Bronchial epithelial cell (primary cell): ENCODE measurements at regions not wholly inside any gene's neighbourhood (a gene's known extent, or its start where the extent isn't known, plus 50 kb on each side); places are given as distances from the start of the nearest gene placed in this dataset.

ENCODE experiments used
- DNase-seq: peaks from one replicate; pipeline ENCODE4 v3.0.0-alpha.2; 2010; ENCODE audit warnings: low read depth
- FAIRE-seq: peaks from 2 replicates; lab custom pipeline; 2011; peaks lifted over from hg19 to GRCh38; lab: Jason Lieb, UNC
- H3K27me3 ChIP-seq: 2 replicates; pipeline ENCODE4 v1.5.1; 2011; ENCODE audit warnings: low read length; ENCODE audit not compliant: control insufficient read depth, insufficient read depth
- H3K36me3 ChIP-seq: 2 replicates; pipeline ENCODE4 v1.5.1; 2011; ENCODE audit warnings: low read length; ENCODE audit not compliant: control insufficient read depth, insufficient read depth
- H3K4me3 ChIP-seq: 2 replicates; pipeline ENCODE4 v1.5.1; 2011; ENCODE audit warnings: mild to moderate bottlenecking, low read depth, low read length, control low read depth
- TF ChIP-seq, protein P1 (sequence below): IDR thresholded peaks from 2 replicates; pipeline ENCODE4 v1.5.1; 2011; ENCODE audit warnings: mild to moderate bottlenecking, moderate library complexity, low read length, control low read depth, inconsistent platforms; ENCODE audit not compliant: insufficient read depth, severe bottlenecking

DNA sequence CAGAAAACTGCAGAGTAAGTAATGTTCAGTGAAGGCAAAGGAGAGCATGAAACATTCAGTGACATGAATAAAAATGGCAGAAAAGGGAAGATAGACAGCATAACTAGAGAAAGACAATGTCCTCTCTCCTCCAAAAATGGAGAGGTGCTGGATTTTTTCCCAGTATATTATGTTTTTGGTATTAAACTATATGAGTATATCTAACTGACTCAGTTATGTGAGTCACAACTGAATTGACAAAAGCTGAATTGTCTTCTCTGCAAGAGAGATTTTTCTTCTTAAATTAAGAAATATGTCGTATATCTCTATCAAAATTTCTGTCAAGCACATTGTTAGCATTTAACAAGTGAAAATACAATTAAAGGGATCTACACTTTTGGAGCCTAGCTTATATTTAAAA, 375.1 kb downstream of the CHSY3 start:
- FAIRE-seq: no peak
- no peaks in the 10 kb centered on the region for H3K27me3 ChIP-seq
- peak; percentile 55 for DNase-seq
- no peaks in the 10 kb centered on the region for H3K36me3 ChIP-seq
- H3K4me3 ChIP-seq: no peak overlapping the region
- TF ChIP-seq, protein P1, sequence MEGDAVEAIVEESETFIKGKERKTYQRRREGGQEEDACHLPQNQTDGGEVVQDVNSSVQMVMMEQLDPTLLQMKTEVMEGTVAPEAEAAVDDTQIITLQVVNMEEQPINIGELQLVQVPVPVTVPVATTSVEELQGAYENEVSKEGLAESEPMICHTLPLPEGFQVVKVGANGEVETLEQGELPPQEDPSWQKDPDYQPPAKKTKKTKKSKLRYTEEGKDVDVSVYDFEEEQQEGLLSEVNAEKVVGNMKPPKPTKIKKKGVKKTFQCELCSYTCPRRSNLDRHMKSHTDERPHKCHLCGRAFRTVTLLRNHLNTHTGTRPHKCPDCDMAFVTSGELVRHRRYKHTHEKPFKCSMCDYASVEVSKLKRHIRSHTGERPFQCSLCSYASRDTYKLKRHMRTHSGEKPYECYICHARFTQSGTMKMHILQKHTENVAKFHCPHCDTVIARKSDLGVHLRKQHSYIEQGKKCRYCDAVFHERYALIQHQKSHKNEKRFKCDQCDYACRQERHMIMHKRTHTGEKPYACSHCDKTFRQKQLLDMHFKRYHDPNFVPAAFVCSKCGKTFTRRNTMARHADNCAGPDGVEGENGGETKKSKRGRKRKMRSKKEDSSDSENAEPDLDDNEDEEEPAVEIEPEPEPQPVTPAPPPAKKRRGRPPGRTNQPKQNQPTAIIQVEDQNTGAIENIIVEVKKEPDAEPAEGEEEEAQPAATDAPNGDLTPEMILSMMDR: no peak

DNA sequence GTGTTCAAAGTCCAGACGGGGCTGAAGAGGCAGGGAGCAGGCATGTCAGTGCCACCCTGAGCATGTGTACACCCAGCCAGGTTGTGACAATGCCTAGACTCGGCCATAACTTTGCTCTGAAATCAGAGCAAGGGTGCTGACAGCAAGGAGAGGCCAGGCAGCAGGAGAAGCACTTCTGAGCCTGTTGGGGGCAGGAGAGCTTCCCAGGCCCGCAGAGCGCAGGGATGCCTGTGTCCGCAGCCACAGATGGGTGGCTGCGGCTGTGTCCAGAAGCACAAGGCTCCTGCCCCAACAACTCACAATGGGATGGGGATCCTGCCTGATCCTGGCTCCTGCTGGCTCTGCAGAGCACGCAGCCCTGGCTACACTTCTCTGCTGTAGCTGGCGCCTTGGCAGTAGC, 373.9 kb downstream of the CHSY3 start:
- H3K36me3 ChIP-seq: no peaks in the 10 kb centered on the region
- DNase-seq (no peak), FAIRE-seq (no peak)
- TF ChIP-seq, protein P1: no peak
- H3K27me3 ChIP-seq: no peaks in the 10 kb centered on the region
- H3K4me3 ChIP-seq: no peak overlapping the region

DNA sequence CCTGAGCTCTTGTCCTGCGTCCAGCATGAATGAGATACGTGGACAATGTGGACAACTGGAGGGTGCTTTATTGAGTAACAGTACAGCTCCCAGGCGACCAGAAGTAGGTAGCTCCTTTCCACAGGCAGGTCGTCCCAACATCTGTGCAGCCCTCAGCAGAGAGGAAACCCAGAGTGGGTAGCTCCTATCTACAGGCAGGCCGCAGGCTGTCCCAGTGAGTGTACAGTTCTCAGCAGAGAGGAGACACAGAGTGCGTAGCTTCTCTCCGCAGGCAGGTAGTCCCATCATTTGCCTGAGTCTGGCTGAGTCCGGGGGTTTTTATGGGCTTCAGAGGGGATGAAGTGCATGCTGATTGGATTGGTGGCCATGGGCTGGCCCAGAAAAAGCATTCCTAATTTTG, 373.3 kb downstream of the CHSY3 start:
- DNase-seq (no peak), FAIRE-seq (no peak)
- Histone ChIP-seq H3K36me3 (no peaks in the 10 kb centered on the region), H3K27me3 (no peaks in the 10 kb centered on the region), H3K4me3 (no peak overlapping the region)
- TF ChIP-seq, protein P1: no peak

DNA sequence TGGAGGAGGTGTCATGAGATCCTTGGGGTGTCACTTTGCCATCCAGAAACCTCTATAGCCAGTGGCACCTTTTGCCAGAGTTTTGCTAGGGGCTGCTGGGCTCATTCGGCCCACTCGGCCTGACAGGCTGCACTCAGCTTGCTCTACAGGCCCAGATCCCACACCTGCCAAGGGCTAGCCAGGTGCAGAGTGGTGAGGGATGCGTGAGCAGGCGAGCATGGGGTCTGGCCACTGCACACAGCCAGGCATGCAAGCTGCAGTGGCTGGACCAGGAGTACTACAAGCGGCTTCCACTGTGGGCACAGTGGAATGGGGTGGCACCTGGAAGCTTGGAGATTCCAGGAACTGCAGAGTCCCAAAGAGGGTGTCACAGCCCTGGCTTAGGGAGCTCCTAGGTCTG, 372.7 kb downstream of the CHSY3 start:
- FAIRE-seq (no peak), DNase-seq (no peak)
- H3K4me3 ChIP-seq: no peak overlapping the region
- TF ChIP-seq, protein P1: no peak
- no peaks in the 10 kb centered on the region for H3K27me3 ChIP-seq
- H3K36me3 ChIP-seq: no peaks in the 10 kb centered on the region

DNA sequence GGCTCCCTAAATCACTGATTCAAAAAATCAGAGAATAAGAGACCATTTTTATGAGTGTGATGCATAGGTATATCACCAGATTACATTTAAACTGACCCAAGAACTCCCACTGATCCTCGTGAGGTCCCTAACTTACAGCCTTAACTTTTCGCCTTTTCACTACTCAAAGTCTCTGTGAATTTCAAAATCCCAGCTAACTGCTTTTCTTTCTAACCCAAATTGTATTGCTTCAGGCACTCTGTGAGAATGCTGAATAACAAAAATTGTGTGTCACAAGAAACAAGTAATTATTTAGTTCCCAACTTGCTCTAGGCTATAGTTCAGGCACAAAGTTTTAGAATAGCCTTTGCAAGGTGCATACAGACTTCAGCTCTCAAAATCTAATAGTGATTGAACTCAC, 368.6 kb downstream of the CHSY3 start:
- TF ChIP-seq, protein P1: no peak
- DNase-seq (no peak), FAIRE-seq (no peak)
- H3K4me3 ChIP-seq: no peak overlapping the region
- no peaks in the 10 kb centered on the region for H3K36me3 ChIP-seq
- H3K27me3 ChIP-seq: no peaks in the 10 kb centered on the region

DNA sequence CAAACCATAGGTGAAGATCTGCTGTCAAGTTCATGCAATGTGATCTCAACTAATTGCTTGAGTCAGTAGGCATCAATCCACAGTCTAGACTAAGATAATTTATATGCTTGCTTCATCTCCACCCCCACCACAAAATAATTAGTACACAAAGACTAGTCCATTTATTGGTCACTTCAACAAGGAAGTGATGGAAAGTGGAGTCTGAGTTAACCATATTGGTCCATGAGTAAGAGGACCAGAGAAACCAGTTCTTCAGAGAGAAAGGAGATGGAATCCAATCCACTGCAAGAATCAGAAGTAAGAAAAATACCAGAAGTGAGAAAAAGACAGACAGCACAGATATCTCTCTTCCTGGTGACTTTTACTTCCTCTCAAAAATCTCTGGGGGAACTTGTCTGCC, 366.5 kb downstream of the CHSY3 start:
- Histone ChIP-seq H3K4me3 (no peak overlapping the region), H3K27me3 (no peaks in the 10 kb centered on the region), H3K36me3 (no peaks in the 10 kb centered on the region)
- peak; percentile 76 for DNase-seq
- TF ChIP-seq, protein P1: no peak
- no peak for FAIRE-seq
